ENCODE measurements at regions not wholly inside any gene's neighbourhood (a gene's known extent, or its start where the extent isn't known, plus 50 kb on each side); places are given as distances from the start of the nearest gene placed in this dataset.

- Histone ChIP-seq H3K4me1 (ENCODE audit: control insufficient read depth in 1 of 2, insufficient read depth in 2 of 2, low read length in 2 of 2) (no peaks in the 10 kb centered on the region), H3K79me2 (ENCODE audit: insufficient read depth, low read length) (no peaks in the 10 kb centered on the region), H2AFZ (ENCODE audit: insufficient read depth, low read depth, low read length, poor library complexity, severe bottlenecking) (no peak overlapping the region), H3K27me3 (ENCODE audit: control insufficient read depth in 2 of 2, insufficient read depth in 2 of 2, low read length in 2 of 2) (no peaks in the 10 kb centered on the region), H3K27ac (ENCODE audit: low read depth in 1 of 2, low read length in 2 of 2) (no peak overlapping the region), H3K4me2 (replicated peaks; ENCODE audit: extremely low read depth, low read length, poor library complexity, severe bottlenecking) (no peak overlapping the region), H3K9me3 (replicated peaks in 1 of 2; ENCODE audit: control insufficient read depth in 1 of 2, insufficient read depth in 1 of 2, low read length in 2 of 2) (no peaks in the 10 kb centered on the region), H3K9ac (ENCODE audit: insufficient read depth, low read length, poor library complexity, severe bottlenecking) (no peak overlapping the region), H3K4me3 (replicated peaks in 1 of 3; ENCODE audit: low read depth in 2 of 3, low read length in 3 of 3) (no peak overlapping the region), H3K36me3 (replicated peaks in 1 of 2; ENCODE audit: control insufficient read depth in 1 of 2, insufficient read depth in 2 of 2, low read length in 2 of 2) (no peaks in the 10 kb centered on the region), H4K20me1 (ENCODE audit: insufficient read depth, low read length) (no peaks in the 10 kb centered on the region)
- H3K9me3 Mint-ChIP-seq, result peaks cover 0 to 3% (median 0%) of the 10 kb centered on the region in 7 donors
- intact Hi-C loops (cut with micrococcal nuclease), result no loop called here
- WGBS (ENCODE audit: insufficient coverage), result no CpG with 5 or more reads among the region's 1 CpG
- H3K36me3 Mint-ChIP-seq, result no peaks in the 10 kb centered on the region
- no peak for DNase-seq
- no peaks in the 10 kb centered on the region for H3K27me3 Mint-ChIP-seq (ENCODE audit: low read depth in 3 of 3)
- no peak overlapping the region for H3K27ac Mint-ChIP-seq
- H3K4me1 Mint-ChIP-seq, result no peaks in the 10 kb centered on the region
- H3K4me3 Mint-ChIP-seq, result no peak overlapping the region
- TF ChIP-seq, protein P1, sequence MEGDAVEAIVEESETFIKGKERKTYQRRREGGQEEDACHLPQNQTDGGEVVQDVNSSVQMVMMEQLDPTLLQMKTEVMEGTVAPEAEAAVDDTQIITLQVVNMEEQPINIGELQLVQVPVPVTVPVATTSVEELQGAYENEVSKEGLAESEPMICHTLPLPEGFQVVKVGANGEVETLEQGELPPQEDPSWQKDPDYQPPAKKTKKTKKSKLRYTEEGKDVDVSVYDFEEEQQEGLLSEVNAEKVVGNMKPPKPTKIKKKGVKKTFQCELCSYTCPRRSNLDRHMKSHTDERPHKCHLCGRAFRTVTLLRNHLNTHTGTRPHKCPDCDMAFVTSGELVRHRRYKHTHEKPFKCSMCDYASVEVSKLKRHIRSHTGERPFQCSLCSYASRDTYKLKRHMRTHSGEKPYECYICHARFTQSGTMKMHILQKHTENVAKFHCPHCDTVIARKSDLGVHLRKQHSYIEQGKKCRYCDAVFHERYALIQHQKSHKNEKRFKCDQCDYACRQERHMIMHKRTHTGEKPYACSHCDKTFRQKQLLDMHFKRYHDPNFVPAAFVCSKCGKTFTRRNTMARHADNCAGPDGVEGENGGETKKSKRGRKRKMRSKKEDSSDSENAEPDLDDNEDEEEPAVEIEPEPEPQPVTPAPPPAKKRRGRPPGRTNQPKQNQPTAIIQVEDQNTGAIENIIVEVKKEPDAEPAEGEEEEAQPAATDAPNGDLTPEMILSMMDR (IDR thresholded peaks at IDR 0.05), result no peak
Measured at GRCh38 chr4:31069151-31069550, 349.0 kb downstream of the PCDH7 start.

- no peak overlapping the region for H3K4me2 ChIP-seq (replicated peaks; ENCODE audit: extremely low read depth, low read length, poor library complexity, severe bottlenecking)
- no peaks in the 10 kb centered on the region for H3K36me3 ChIP-seq (replicated peaks in 1 of 2; ENCODE audit: control insufficient read depth in 1 of 2, insufficient read depth in 2 of 2, low read length in 2 of 2)
- H3K4me1 ChIP-seq (ENCODE audit: control insufficient read depth in 1 of 2, insufficient read depth in 2 of 2, low read length in 2 of 2), result no peaks in the 10 kb centered on the region
- no CpG with 5 or more reads among the region's 3 CpGs for WGBS (ENCODE audit: insufficient coverage)
- H3K27me3 ChIP-seq (ENCODE audit: control insufficient read depth in 2 of 2, insufficient read depth in 2 of 2, low read length in 2 of 2), result no peaks in the 10 kb centered on the region
- H4K20me1 ChIP-seq (ENCODE audit: insufficient read depth, low read length), result no peaks in the 10 kb centered on the region
- Mint-ChIP-seq H3K27ac (no peak overlapping the region), H3K9me3 (peaks cover 0 to 3% (median 0%) of the 10 kb centered on the region in 7 donors), H3K36me3 (no peaks in the 10 kb centered on the region), H3K4me1 (no peaks in the 10 kb centered on the region), H3K27me3 (ENCODE audit: low read depth in 3 of 3) (no peaks in the 10 kb centered on the region), H3K4me3 (no peak overlapping the region)
- no peak overlapping the region for H3K4me3 ChIP-seq (replicated peaks in 1 of 3; ENCODE audit: low read depth in 2 of 3, low read length in 3 of 3)
- intact Hi-C loops (cut with micrococcal nuclease), result no loop called here
- H3K79me2 ChIP-seq (ENCODE audit: insufficient read depth, low read length), result no peaks in the 10 kb centered on the region
- no peak overlapping the region for H3K27ac ChIP-seq (ENCODE audit: low read depth in 1 of 2, low read length in 2 of 2)
- TF ChIP-seq, protein P1 (IDR thresholded peaks at IDR 0.05), result no peak
- no peak overlapping the region for H3K9ac ChIP-seq (ENCODE audit: insufficient read depth, low read length, poor library complexity, severe bottlenecking)
- no peak overlapping the region for H2AFZ ChIP-seq (ENCODE audit: insufficient read depth, low read depth, low read length, poor library complexity, severe bottlenecking)
- no peak for DNase-seq
- H3K9me3 ChIP-seq (replicated peaks in 1 of 2; ENCODE audit: control insufficient read depth in 1 of 2, insufficient read depth in 1 of 2, low read length in 2 of 2), result no peaks in the 10 kb centered on the region
Measured at GRCh38 chr4:31071508-31072486, 351.6 kb downstream of the PCDH7 start.
